ENCODE measurements at regions not wholly inside any gene's neighbourhood (a gene's known extent, or its start where the extent isn't known, plus 50 kb on each side); places are given as distances from the start of the nearest gene placed in this dataset.

- TF ChIP-seq, protein P1, sequence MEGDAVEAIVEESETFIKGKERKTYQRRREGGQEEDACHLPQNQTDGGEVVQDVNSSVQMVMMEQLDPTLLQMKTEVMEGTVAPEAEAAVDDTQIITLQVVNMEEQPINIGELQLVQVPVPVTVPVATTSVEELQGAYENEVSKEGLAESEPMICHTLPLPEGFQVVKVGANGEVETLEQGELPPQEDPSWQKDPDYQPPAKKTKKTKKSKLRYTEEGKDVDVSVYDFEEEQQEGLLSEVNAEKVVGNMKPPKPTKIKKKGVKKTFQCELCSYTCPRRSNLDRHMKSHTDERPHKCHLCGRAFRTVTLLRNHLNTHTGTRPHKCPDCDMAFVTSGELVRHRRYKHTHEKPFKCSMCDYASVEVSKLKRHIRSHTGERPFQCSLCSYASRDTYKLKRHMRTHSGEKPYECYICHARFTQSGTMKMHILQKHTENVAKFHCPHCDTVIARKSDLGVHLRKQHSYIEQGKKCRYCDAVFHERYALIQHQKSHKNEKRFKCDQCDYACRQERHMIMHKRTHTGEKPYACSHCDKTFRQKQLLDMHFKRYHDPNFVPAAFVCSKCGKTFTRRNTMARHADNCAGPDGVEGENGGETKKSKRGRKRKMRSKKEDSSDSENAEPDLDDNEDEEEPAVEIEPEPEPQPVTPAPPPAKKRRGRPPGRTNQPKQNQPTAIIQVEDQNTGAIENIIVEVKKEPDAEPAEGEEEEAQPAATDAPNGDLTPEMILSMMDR (IDR thresholded peaks at IDR 0.05): no peak
- TF ChIP-seq POLR2A (IDR thresholded peaks at IDR 0.05): no peak
Measured at GRCh38 chr10:34920578-34920977, 105.5 kb upstream of the PARD3 start.

Data from uterus (tissue), 2 donors.